ENCODE measurements at regions not wholly inside any gene's neighbourhood (a gene's known extent, or its start where the extent isn't known, plus 50 kb on each side); places are given as distances from the start of the nearest gene placed in this dataset.
"Not testable (repeated sequence)": the region's sequence is repeated elsewhere in the genome, so short reads cannot be mapped to it uniquely, and the experiment has no call there.

GRCh38 chr1:157294387-157295145 is 156.4 kb upstream of the ETV3 start:
- not testable (repeated sequence) for H3K27ac ChIP-seq (ENCODE audit: low read depth); H3K4me3 ChIP-seq (ENCODE audit: low read depth, low read length); H3K4me1 ChIP-seq (ENCODE audit: insufficient read depth); H3K36me3 ChIP-seq (ENCODE audit: insufficient read depth); DNase-seq (ENCODE audit: extremely low spot score)
- WGBS: 94% methylated on average over 10 of the region's 10 CpGs

GRCh38 chr1:157292809-157293564 is 154.8 kb upstream of the ETV3 start:
- H3K4me3 ChIP-seq (ENCODE audit: low read depth, low read length): no peak overlapping the region
- no peaks in the 10 kb centered on the region for H3K36me3 ChIP-seq (ENCODE audit: insufficient read depth)
- 56% methylated on average over 4 of the region's 4 CpGs for WGBS
- H3K27ac ChIP-seq (ENCODE audit: low read depth): no peak overlapping the region
- no peak for DNase-seq (ENCODE audit: extremely low spot score)
- H3K4me1 ChIP-seq (ENCODE audit: insufficient read depth): no peaks in the 10 kb centered on the region

- DNase-seq (ENCODE audit: extremely low spot score): no peak
- no peak overlapping the region for H3K4me3 ChIP-seq (ENCODE audit: low read depth, low read length)
- H3K36me3 ChIP-seq (ENCODE audit: insufficient read depth): no peaks in the 10 kb centered on the region
- no peak overlapping the region for H3K27ac ChIP-seq (ENCODE audit: low read depth)
- 86% methylated on average over 6 of the region's 6 CpGs for WGBS
- no peaks in the 10 kb centered on the region for H3K4me1 ChIP-seq (ENCODE audit: insufficient read depth)
Observed at GRCh38 chr1:157292302-157292701, 154.1 kb upstream of the ETV3 start.

DNA sequence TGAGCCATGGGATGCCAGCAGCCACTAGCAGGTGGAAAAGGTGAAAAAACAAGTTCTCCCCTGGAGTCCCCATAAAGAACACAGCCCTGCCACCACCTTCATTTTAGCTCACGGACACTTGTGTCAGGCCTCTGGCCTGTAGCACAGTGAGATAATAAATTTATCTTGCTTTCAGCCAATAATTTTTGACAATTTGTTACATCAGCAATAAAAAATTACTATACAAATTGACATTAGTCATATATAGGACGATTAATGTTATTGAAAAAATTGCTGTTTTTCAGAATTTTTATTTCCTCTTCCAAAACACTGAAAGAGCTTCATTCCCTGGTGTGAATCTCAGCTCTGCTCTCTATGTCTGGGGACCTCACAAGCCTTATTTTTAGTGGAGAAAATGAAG is 152.9 kb upstream of the ETV3 start:
- no peaks in the 10 kb centered on the region for H3K4me1 ChIP-seq (ENCODE audit: insufficient read depth)
- DNase-seq (ENCODE audit: extremely low spot score): no peak

DNA sequence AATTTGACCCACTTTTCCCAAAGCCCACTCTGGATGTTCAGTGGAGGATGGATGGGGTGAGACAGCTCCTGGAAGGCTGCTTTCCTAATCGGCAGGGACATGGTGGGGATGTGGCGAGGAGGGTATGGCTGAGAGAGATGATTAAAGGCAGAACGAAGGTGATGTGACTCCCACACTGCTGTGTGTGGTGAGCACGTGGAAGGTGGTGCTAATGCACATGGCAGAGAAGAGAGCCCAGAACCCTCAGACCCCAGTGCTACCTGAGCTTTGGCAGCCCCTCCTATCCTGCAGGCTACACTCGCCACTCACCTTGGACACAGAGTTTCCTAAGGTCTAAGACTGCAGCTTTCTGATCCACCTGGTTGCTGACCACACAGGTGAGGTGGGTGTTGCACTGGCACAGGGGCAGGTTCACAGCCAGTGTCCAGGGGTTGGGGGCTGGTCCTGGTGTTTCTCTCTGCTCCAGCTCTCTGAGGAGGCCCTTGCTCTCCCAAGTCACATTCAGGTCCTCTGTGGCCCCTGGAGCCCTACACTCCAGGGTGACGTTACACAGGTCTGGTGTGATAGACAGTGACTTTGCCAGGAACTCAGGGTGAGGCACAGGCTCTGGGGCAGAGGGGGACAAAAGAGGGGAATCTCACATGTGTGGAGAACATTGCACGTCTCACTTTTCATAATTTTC is 151.4 kb upstream of the ETV3 start:
- Histone ChIP-seq H3K36me3 (ENCODE audit: insufficient read depth) (no peaks in the 10 kb centered on the region), H3K27ac (ENCODE audit: low read depth) (no peak overlapping the region), H3K4me3 (ENCODE audit: low read depth, low read length) (no peak overlapping the region), H3K4me1 (ENCODE audit: insufficient read depth) (no peaks in the 10 kb centered on the region)
- 73% methylated on average over 7 of the region's 7 CpGs for WGBS
- no peak for DNase-seq (ENCODE audit: extremely low spot score)

More for the DNA sequence above, 152.9 kb upstream of the ETV3 start:
- 60% methylated on average over 2 of the region's 2 CpGs for WGBS
- no peak overlapping the region for H3K27ac ChIP-seq (ENCODE audit: low read depth)
- no peaks in the 10 kb centered on the region for H3K36me3 ChIP-seq (ENCODE audit: insufficient read depth)
- no peak overlapping the region for H3K4me3 ChIP-seq (ENCODE audit: low read depth, low read length)

GRCh38 chr1:157288996-157289395 is 150.8 kb upstream of the ETV3 start:
- no peak for DNase-seq (ENCODE audit: extremely low spot score)
- H3K4me1 ChIP-seq (ENCODE audit: insufficient read depth): no peaks in the 10 kb centered on the region
- no peaks in the 10 kb centered on the region for H3K36me3 ChIP-seq (ENCODE audit: insufficient read depth)
- no peak overlapping the region for H3K4me3 ChIP-seq (ENCODE audit: low read depth, low read length)
- H3K27ac ChIP-seq (ENCODE audit: low read depth): no peak overlapping the region

- WGBS: 66% methylated on average over 4 of the region's 4 CpGs
- no peak overlapping the region for H3K27ac ChIP-seq (ENCODE audit: low read depth)
- DNase-seq (ENCODE audit: extremely low spot score): no peak
- no peaks in the 10 kb centered on the region for H3K4me1 ChIP-seq (ENCODE audit: insufficient read depth)
- H3K4me3 ChIP-seq (ENCODE audit: low read depth, low read length): no peak overlapping the region
- H3K36me3 ChIP-seq (ENCODE audit: insufficient read depth): no peaks in the 10 kb centered on the region
Observed at GRCh38 chr1:157288492-157288891, 150.3 kb upstream of the ETV3 start.

DNA sequence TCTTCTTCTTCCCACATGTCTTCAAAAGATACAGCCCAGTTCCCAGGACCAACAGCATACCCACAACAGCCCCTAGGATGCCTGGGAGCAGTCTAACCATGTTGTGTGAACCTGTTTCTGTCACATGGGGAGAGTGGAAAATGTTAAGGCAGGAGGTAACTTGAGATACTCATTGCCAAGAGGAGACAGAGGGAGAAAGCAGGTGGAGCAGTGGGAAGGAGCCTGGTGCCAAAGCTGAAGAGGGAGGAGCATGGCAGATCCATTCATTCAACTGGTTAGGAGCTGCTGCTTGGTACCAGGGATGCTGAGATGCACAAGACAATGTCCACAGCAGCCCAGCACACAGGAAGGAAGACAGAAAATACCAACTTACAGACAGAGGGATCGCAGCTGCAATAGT is 149.8 kb upstream of the ETV3 start:
- Histone ChIP-seq H3K27ac (ENCODE audit: low read depth) (no peak overlapping the region), H3K36me3 (ENCODE audit: insufficient read depth) (no peaks in the 10 kb centered on the region), H3K4me3 (ENCODE audit: low read depth, low read length) (no peak overlapping the region), H3K4me1 (ENCODE audit: insufficient read depth) (no peaks in the 10 kb centered on the region)
- 82% methylated on average over 1 of the region's 1 CpG for WGBS
- DNase-seq (ENCODE audit: extremely low spot score): no peak

DNA sequence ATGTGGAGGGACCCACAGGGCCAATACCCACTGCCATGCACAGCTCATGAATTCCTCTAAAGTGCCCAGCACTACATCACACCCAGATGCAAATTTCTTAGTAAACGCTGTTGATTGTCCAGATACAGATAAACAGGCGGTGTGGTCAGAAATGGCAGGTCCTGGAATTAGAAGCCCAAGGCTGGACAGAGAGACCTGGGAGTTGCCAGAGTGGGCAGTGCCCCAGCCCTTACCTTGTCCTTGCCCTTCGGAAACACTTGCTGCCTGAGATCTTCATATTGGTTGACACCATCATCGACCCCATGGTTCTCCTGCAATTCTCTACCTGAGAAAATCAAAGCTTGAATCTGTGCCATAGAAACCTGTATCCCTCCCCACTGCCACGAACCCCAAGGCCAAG is 149.3 kb upstream of the ETV3 start:
- H3K4me3 ChIP-seq (ENCODE audit: low read depth, low read length): no peak overlapping the region

GRCh38 chr1:157286646-157287420 is 148.6 kb upstream of the ETV3 start:
- DNase-seq (ENCODE audit: extremely low spot score): no peak
- H3K36me3 ChIP-seq (ENCODE audit: insufficient read depth): no peaks in the 10 kb centered on the region
- H3K27ac ChIP-seq (ENCODE audit: low read depth): no peak overlapping the region
- WGBS: 93% methylated on average over 10 of the region's 10 CpGs
- no peak overlapping the region for H3K4me3 ChIP-seq (ENCODE audit: low read depth, low read length)
- H3K4me1 ChIP-seq (ENCODE audit: insufficient read depth): no peaks in the 10 kb centered on the region

More for the DNA sequence above, 149.3 kb upstream of the ETV3 start:
- WGBS: 71% methylated on average over 5 of the region's 5 CpGs
- Histone ChIP-seq H3K27ac (ENCODE audit: low read depth) (no peak overlapping the region), H3K4me1 (ENCODE audit: insufficient read depth) (no peaks in the 10 kb centered on the region), H3K36me3 (ENCODE audit: insufficient read depth) (no peaks in the 10 kb centered on the region)
- DNase-seq (ENCODE audit: extremely low spot score): no peak

- Histone ChIP-seq H3K4me1 (ENCODE audit: insufficient read depth) (no peaks in the 10 kb centered on the region), H3K36me3 (ENCODE audit: insufficient read depth) (no peaks in the 10 kb centered on the region), H3K4me3 (ENCODE audit: low read depth, low read length) (no peak overlapping the region), H3K27ac (ENCODE audit: low read depth) (no peak overlapping the region)
- WGBS: 88% methylated on average over 2 of the region's 2 CpGs
- no peak for DNase-seq (ENCODE audit: extremely low spot score)
Observed at GRCh38 chr1:157286096-157286495, 147.9 kb upstream of the ETV3 start.

DNA sequence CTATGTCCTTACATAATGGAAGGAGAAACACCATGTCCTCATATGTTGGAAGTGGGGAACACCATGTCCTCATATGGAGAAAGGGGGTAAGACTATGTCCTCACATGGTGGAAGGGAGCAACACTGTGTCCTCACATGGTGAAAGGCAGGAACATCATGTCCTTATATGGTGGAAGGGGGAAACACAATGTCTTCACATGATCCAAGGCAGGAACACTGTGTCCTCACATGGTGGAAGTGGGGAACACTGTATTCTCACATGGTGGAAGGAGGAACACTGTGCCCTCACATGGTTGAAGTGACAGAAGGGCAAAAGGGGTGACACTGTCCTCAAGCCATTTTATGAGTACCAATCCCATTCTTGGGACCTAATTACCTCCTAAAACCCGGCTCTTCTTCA is 146.3 kb upstream of the ETV3 start:
- Histone ChIP-seq H3K4me1 (ENCODE audit: insufficient read depth) (no peaks in the 10 kb centered on the region), H3K36me3 (ENCODE audit: insufficient read depth) (no peaks in the 10 kb centered on the region), H3K27ac (ENCODE audit: low read depth) (no peak overlapping the region), H3K4me3 (ENCODE audit: low read depth, low read length) (no peak overlapping the region)
- 70% methylated on average over 1 of the region's 1 CpG for WGBS
- DNase-seq (ENCODE audit: extremely low spot score): no peak

GRCh38 chr1:157279802-157280140 is 141.6 kb upstream of the ETV3 start:
- DNase-seq (ENCODE audit: extremely low spot score): no peak
- Histone ChIP-seq H3K36me3 (ENCODE audit: insufficient read depth) (no peaks in the 10 kb centered on the region), H3K4me1 (ENCODE audit: insufficient read depth) (no peaks in the 10 kb centered on the region), H3K27ac (ENCODE audit: low read depth) (no peak overlapping the region), H3K4me3 (ENCODE audit: low read depth, low read length) (no peak overlapping the region)
- 19% methylated on average over 3 of the region's 3 CpGs for WGBS

Measured in urinary bladder (tissue), 3 donors.